Testis (tissue), 2 donors: ENCODE measurements at regions not wholly inside any gene's neighbourhood (a gene's known extent, or its start where the extent isn't known, plus 50 kb on each side); places are given as distances from the start of the nearest gene placed in this dataset.

Experiments
- POLR2A ChIP-seq: fragments of 450-650 bp; IDR thresholded peaks from one replicate; pipeline ENCODE4 v1.6.1; 2017; ENCODE audit warnings: antibody characterized with exemption, mild to moderate bottlenecking, moderate library complexity
- TF ChIP-seq, protein P1 (sequence below), 3 experiments: fragments of 450-650 bp in 2 of 3; fragments of 200-600 bp in 1 of 3; sonication (generic) in 1 of 3; IDR thresholded peaks; one replicate each; pipeline ENCODE4 v1.5.1; 2016 to 2019; ENCODE audit warnings: antibody characterized with exemption in 3 of 3, mild to moderate bottlenecking in 2 of 3, moderate library complexity in 1 of 3

DNA sequence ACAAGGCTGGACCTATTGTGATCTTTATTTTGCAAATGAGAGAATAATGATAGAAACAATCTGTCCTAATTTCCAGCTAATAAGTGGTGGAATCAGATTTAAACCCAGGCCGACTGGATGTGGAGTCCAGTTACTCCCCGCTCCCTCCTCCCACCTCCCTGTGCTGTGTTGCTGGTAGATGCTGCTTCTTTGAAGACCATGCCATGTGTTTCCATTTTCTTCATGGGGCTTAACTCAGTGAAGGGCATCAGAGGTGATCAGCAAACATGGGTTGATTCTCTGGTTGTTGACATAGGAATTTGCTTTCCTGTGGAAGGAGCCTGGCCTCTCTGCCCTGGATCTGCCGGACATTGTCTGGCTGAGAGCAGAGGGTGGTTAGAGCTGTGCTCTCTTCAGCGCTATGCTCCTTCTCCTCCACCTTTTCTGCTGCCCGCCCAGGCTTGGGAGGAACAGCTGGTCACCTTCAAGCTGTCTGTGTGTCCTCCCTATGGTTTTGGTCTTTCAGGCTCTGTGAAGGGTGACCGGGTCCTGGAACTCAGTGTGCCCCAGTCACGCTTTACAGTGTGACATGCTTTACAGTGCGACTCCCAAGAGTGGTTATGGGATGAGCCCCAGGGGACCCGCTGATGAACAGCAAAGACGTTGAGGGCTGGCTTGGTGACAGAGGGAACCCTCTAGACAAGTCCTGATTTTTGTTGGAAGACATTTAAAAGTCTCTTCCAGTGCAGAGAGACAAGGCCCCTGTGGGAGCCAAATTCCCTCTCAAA, 68.4 kb upstream of the RPS23 start:
- TF ChIP-seq, protein P1, sequence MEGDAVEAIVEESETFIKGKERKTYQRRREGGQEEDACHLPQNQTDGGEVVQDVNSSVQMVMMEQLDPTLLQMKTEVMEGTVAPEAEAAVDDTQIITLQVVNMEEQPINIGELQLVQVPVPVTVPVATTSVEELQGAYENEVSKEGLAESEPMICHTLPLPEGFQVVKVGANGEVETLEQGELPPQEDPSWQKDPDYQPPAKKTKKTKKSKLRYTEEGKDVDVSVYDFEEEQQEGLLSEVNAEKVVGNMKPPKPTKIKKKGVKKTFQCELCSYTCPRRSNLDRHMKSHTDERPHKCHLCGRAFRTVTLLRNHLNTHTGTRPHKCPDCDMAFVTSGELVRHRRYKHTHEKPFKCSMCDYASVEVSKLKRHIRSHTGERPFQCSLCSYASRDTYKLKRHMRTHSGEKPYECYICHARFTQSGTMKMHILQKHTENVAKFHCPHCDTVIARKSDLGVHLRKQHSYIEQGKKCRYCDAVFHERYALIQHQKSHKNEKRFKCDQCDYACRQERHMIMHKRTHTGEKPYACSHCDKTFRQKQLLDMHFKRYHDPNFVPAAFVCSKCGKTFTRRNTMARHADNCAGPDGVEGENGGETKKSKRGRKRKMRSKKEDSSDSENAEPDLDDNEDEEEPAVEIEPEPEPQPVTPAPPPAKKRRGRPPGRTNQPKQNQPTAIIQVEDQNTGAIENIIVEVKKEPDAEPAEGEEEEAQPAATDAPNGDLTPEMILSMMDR (IDR thresholded peaks at IDR 0.05): no peak
- TF ChIP-seq POLR2A: no peak
